C4-2B (cell line): ENCODE measurements at regions not wholly inside any gene's neighbourhood (a gene's known extent, or its start where the extent isn't known, plus 50 kb on each side); places are given as distances from the start of the nearest gene placed in this dataset.
A peak's percentile ranks its signal among the peaks of the same experiment; 100 is the strongest.

Source experiments
- H3K27ac ChIP-seq: fragments of 450-650 bp; 2 replicates; pipeline ENCODE4 v1.5.1; 2017
- CTCF ChIP-seq: fragments of 450-650 bp; conservative IDR thresholded peaks from 2 replicates; pipeline ENCODE4 v1.5.1; 2017; ENCODE audit warnings: mild to moderate bottlenecking
- ZFX ChIP-seq: fragments of 450-650 bp; IDR thresholded peaks from 2 replicates; pipeline ENCODE4 v1.6.1; 2017

GRCh38 chr22:27327981-27328721 is 473.4 kb downstream of the MN1 start:
- TF ChIP-seq CTCF: no peak
- no peak for TF ChIP-seq ZFX

GRCh38 chr22:27329131-27329850 is 472.3 kb downstream of the MN1 start:
- no peak for TF ChIP-seq CTCF
- TF ChIP-seq ZFX: no peak

More at GRCh38 chr22:27327981-27328721, 473.4 kb downstream of the MN1 start:
- no peak overlapping the region for H3K27ac ChIP-seq

GRCh38 chr22:27329966-27330645 is 471.4 kb downstream of the MN1 start:
- H3K27ac ChIP-seq: no peak overlapping the region
- no peak for TF ChIP-seq CTCF
- TF ChIP-seq ZFX: no peak

More at GRCh38 chr22:27329131-27329850, 472.3 kb downstream of the MN1 start:
- no peak overlapping the region for H3K27ac ChIP-seq

- no peak for TF ChIP-seq ZFX
- TF ChIP-seq CTCF: peak; percentile 19; the same call in 1 of the 2 replicates
- H3K27ac ChIP-seq: no peak overlapping the region
Observed at GRCh38 chr22:27331526-27332281, 469.9 kb downstream of the MN1 start.

- no peak for TF ChIP-seq ZFX
- no peak for TF ChIP-seq CTCF
- no peak overlapping the region for H3K27ac ChIP-seq
Observed at GRCh38 chr22:27335102-27335660, 466.4 kb downstream of the MN1 start.

- H3K27ac ChIP-seq: no peak overlapping the region
- TF ChIP-seq ZFX: no peak
- TF ChIP-seq CTCF: no peak
Observed at GRCh38 chr22:27336151-27337090, 465.1 kb downstream of the MN1 start.
